Stimulated activated effector memory CD8-positive, alpha-beta T cell treated with anti-CD3 and anti-CD28 coated beads, Interleukin-12 subunit alpha, Interleukin-12 subunit beta, amount 100 ng/mL, for 72 hours (primary cell): ENCODE measurements at regions not wholly inside any gene's neighbourhood (a gene's known extent, or its start where the extent isn't known, plus 50 kb on each side); places are given as distances from the start of the nearest gene placed in this dataset.

Source experiments
- ATAC-seq: fragments of 150-1000 bp; cut with Tn5 transposase; 2 replicates; pipeline ENCODE4 v1.10.0; 2021
- DNase-seq, 2 donors: peaks; one replicate each; pipeline ENCODE4 v3.0.0; 2021 to 2022; ENCODE audit warnings: low spot score in 2 of 2
- H3K27ac Mint-ChIP-seq: one replicate; pipeline ENCODE4 v1.8.0; 2022; ENCODE audit warnings: mild to moderate bottlenecking, mixed read lengths
- H3K36me3 Mint-ChIP-seq: one replicate; pipeline ENCODE4 v1.8.0; 2022; ENCODE audit warnings: mild to moderate bottlenecking, mixed read lengths
- H3K4me1 Mint-ChIP-seq: one replicate; pipeline ENCODE4 v1.8.0; 2022; ENCODE audit warnings: mixed read lengths
- H3K4me3 Mint-ChIP-seq: one replicate; pipeline ENCODE4 v1.8.0; 2022; ENCODE audit warnings: mild to moderate bottlenecking, mixed read lengths
- H3K9me3 Mint-ChIP-seq: one replicate; pipeline ENCODE4 v1.8.0; 2022; ENCODE audit warnings: mixed read lengths

- Mint-ChIP-seq H3K4me3 (no peak overlapping the region), H3K4me1 (no peaks in the 10 kb centered on the region), H3K36me3 (no peaks in the 10 kb centered on the region), H3K27ac (no peak overlapping the region), H3K9me3 (no peaks in the 10 kb centered on the region)
- DNase-seq: no peak
- ATAC-seq: no peak
Observed at GRCh38 chr10:31620226-31621151, 301.5 kb downstream of the ZEB1 start.

DNA sequence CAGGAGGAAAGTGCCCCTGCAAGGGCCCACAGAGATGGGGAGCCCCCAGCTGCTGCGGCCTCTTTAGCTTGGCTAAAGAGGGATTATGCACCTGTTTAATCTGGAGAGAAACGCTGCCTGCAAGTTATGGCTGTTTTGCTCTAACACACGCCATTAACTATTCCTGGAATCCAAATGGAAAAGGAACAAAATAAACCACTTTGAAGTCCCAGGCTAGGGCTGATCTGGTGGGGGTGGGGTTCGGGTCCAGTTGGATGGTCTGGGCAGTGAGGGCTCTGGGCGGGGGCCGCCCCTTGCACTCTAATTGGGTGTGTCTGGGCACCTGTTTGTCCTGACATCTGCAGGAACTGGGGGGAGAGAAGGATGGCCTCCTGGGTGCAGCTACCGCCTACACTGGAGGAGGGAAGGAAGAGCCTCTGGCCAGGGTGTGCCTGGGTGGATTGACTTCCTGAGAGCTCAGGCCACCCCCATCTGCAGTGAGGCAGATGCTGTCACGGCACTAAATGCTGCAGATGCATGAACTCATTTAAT is 300.6 kb downstream of the ZEB1 start:
- no peaks in the 10 kb centered on the region for H3K36me3 Mint-ChIP-seq
- H3K9me3 Mint-ChIP-seq: no peaks in the 10 kb centered on the region
- no peak overlapping the region for H3K27ac Mint-ChIP-seq
- ATAC-seq (no peak), DNase-seq (no peak)
- no peaks in the 10 kb centered on the region for H3K4me1 Mint-ChIP-seq
- H3K4me3 Mint-ChIP-seq: no peak overlapping the region

- Mint-ChIP-seq H3K27ac (no peak overlapping the region), H3K4me1 (no peaks in the 10 kb centered on the region), H3K9me3 (no peaks in the 10 kb centered on the region), H3K36me3 (no peaks in the 10 kb centered on the region), H3K4me3 (no peak overlapping the region)
- DNase-seq (no peak), ATAC-seq (no peak)
Observed at GRCh38 chr10:31618541-31619291, 299.7 kb downstream of the ZEB1 start.

GRCh38 chr10:31617757-31618156 is 298.7 kb downstream of the ZEB1 start:
- H3K36me3 Mint-ChIP-seq: no peaks in the 10 kb centered on the region
- no peaks in the 10 kb centered on the region for H3K4me1 Mint-ChIP-seq
- H3K4me3 Mint-ChIP-seq: no peak overlapping the region
- DNase-seq (no peak), ATAC-seq (peak; percentile 6)
- no peak overlapping the region for H3K27ac Mint-ChIP-seq
- no peaks in the 10 kb centered on the region for H3K9me3 Mint-ChIP-seq

- Mint-ChIP-seq H3K36me3 (no peaks in the 10 kb centered on the region), H3K9me3 (no peaks in the 10 kb centered on the region), H3K4me3 (no peak overlapping the region), H3K4me1 (no peaks in the 10 kb centered on the region), H3K27ac (no peak overlapping the region)
- DNase-seq: no peak
- no peak for ATAC-seq
Observed at GRCh38 chr10:31617133-31617532, 298.1 kb downstream of the ZEB1 start.

- no peaks in the 10 kb centered on the region for H3K36me3 Mint-ChIP-seq
- no peak for DNase-seq
- no peak overlapping the region for H3K27ac Mint-ChIP-seq
- H3K4me3 Mint-ChIP-seq: no peak overlapping the region
- H3K4me1 Mint-ChIP-seq: no peaks in the 10 kb centered on the region
- ATAC-seq: no peak
- H3K9me3 Mint-ChIP-seq: no peaks in the 10 kb centered on the region
Observed at GRCh38 chr10:31615129-31615528, 296.1 kb downstream of the ZEB1 start.

DNA sequence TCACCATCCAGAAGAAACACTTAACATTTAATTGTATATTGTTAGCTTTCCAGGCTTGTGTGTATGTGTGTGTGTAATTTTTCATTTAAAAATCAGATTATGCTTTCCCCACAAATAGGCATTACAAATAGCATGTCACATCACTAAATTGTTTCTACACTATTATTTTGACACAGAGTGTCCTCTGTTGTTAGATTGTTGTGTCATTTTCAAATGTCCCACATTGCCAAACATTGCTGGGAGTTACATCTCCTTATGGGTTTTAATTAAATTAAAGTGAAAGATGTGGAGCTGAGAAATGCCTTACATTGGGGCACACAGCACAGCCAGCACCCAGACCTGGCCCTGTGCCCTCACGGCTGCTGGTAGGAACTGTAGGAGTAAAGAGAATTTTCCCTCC is 295.6 kb downstream of the ZEB1 start:
- H3K9me3 Mint-ChIP-seq: no peaks in the 10 kb centered on the region
- no peak for ATAC-seq
- H3K4me1 Mint-ChIP-seq: no peaks in the 10 kb centered on the region

DNA sequence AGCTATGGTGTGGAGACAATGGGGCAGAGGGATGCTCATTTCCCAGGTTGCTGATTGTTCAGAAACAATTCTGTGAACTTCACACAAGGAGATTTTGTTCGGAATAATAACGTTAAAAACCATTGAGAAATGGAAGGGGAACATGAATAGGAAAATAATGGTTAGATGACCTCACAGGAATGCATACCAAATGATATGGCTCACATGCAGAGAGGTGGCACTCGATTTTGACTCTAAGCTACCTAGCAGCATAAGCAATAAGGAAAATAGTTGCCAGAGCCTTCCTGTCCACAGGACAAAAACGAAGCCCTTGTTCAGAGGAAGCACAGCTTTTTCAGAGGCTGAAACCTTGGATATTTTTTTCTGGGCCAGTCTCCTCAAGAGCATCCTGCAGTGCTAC is 293.1 kb downstream of the ZEB1 start:
- ATAC-seq: no peak
- DNase-seq: no peak
- Mint-ChIP-seq H3K4me1 (no peaks in the 10 kb centered on the region), H3K4me3 (no peak overlapping the region), H3K36me3 (no peaks in the 10 kb centered on the region), H3K27ac (no peak overlapping the region), H3K9me3 (no peaks in the 10 kb centered on the region)

More for the DNA sequence above, 295.6 kb downstream of the ZEB1 start:
- Mint-ChIP-seq H3K27ac (no peak overlapping the region), H3K36me3 (no peaks in the 10 kb centered on the region), H3K4me3 (no peak overlapping the region)
- no peak for DNase-seq

DNA sequence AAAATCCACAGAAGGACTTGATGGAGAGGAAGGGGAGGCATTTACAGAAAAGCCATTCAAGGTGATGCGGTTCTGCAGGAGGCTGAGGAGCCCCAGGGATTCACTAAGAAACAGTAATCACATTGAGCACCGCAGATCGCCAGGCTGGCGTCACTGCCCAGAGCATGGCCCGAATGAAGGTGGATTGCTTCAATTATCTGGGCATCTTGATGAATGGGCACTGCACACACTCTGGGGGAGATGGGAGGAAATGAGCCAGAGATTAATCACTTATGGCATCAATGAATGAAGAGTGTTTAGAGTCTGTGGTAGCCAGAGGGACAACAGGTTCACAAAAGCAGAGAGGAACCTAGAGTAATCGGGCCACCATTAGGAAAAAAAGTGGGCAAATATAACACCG is 292.1 kb downstream of the ZEB1 start:
- H3K4me3 Mint-ChIP-seq: no peak overlapping the region
- H3K4me1 Mint-ChIP-seq: no peaks in the 10 kb centered on the region
- ATAC-seq (no peak), DNase-seq (peak in 1 of 2 donors; percentile 32)
- no peaks in the 10 kb centered on the region for H3K36me3 Mint-ChIP-seq
- H3K9me3 Mint-ChIP-seq: no peaks in the 10 kb centered on the region
- H3K27ac Mint-ChIP-seq: no peak overlapping the region

GRCh38 chr10:31607481-31607880 is 288.5 kb downstream of the ZEB1 start:
- Mint-ChIP-seq H3K4me1 (peaks cover 11% of the 10 kb centered on the region), H3K9me3 (no peaks in the 10 kb centered on the region), H3K4me3 (no peak overlapping the region), H3K27ac (no peak overlapping the region), H3K36me3 (peaks cover 4% of the 10 kb centered on the region)
- no peak for ATAC-seq
- DNase-seq: no peak

DNA sequence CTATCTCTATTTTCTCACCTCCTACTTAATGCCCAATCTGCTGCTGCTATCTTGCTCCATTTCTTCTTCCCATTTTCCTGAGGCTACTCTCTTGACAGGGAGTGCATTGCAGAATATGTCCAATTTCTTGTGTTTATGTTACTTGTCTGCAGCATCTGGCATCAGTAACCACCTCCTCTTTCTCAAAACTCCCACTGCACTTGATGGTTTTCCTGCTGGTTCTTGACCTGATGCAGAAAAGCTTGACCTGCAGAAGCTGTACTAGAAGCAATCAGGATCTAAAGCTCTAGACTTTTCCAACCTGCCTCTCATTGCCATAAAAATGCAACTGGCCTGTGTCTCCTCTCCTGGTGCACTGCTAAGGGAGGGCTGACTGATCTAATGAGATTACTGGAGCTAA is 287.8 kb downstream of the ZEB1 start:
- ATAC-seq: no peak
- DNase-seq: peak in 1 of 2 donors; percentile 33
- Mint-ChIP-seq H3K9me3 (no peaks in the 10 kb centered on the region), H3K27ac (no peak overlapping the region), H3K36me3 (peaks cover 4% of the 10 kb centered on the region), H3K4me3 (no peak overlapping the region), H3K4me1 (peaks cover 11% of the 10 kb centered on the region)

DNA sequence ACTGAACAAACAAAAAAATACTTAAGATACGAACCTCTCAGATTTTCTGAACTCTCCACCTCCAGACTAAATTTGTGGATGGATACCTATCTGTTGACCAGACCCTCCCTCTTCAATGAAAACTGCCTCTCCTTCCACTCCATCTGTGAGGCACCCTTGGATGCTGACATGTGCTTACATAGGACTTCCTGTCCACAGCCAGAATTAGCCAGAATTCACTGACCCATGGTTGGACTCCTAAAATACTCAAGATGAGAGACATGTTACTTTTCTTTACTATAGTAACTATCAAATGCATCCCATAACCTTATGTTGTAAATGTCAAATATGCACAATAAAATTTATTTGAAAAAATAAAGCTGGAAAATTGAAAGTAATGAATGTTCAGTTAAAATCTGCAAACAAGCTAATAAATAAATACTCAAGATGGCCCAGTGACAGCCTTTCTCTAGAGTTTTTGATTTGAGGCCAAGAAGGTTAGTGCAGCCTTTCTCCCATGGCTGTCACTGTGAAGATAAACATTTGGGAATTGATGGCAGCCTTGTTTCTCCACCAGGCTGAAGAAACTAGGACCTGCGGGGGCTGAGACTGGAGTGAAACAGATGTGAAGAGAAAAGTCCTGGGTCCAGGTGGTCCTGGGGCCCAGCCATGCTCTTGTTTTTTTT is 287.0 kb downstream of the ZEB1 start:
- Mint-ChIP-seq H3K36me3 (peaks cover 4% of the 10 kb centered on the region), H3K27ac (no peak overlapping the region), H3K9me3 (no peaks in the 10 kb centered on the region), H3K4me3 (no peak overlapping the region), H3K4me1 (peaks cover 11% of the 10 kb centered on the region)
- DNase-seq (no peak), ATAC-seq (no peak)

DNA sequence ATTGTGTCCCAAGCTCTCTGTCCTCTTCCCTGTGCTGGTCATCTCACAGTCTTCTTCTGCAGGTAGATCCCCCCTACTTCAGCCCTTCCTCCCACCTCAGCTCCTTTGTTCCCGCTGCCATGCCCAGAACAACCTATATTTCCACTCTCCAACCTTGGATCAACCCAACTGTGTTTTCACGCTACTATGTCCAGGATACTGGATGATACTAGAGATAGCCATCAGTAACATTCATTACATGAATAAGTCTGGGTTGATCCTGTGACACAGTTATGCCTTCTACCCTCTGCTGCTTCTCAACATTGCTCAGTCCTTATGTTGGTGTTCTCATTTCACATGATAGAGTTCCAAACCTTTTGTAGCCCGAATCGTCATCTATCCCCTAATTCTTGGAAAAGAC is 286.4 kb downstream of the ZEB1 start:
- H3K4me1 Mint-ChIP-seq: peaks cover 17% of the 10 kb centered on the region
- peaks cover 4% of the 10 kb centered on the region for H3K36me3 Mint-ChIP-seq
- no peak for DNase-seq
- ATAC-seq: no peak
- no peaks in the 10 kb centered on the region for H3K9me3 Mint-ChIP-seq
- no peak overlapping the region for H3K27ac Mint-ChIP-seq
- H3K4me3 Mint-ChIP-seq: no peak overlapping the region

DNA sequence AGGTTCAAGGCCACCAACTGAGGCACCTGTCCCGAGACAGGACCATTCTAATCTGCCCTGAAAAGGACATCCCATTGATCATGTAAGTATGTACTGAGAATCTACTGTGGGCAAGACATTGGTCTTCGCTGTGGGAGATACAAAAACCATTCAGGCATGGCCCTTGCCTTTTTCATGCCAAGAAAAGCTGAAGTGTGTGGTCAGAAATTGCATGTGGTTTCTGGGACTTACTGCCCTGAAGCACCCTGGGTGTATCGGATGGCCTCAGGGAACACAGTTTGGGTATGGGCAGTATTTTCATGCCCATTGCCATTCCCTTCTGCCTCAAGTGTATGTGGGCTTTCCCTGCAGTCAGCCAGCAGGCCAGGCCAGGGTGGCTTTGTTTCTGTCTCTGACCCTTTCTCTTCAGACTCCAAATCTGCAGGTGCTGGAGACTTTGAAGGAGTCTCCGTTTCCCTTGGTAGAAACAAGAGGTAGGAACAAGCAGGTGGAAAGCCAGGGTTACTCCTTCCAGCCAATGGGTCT is 285.7 kb downstream of the ZEB1 start:
- peaks cover 4% of the 10 kb centered on the region for H3K36me3 Mint-ChIP-seq
- H3K4me1 Mint-ChIP-seq: peaks cover 23% of the 10 kb centered on the region
- peak overlapping the region; percentile 76 for H3K4me3 Mint-ChIP-seq
- H3K27ac Mint-ChIP-seq: no peak overlapping the region
- no peak for DNase-seq
- ATAC-seq: no peak
- no peaks in the 10 kb centered on the region for H3K9me3 Mint-ChIP-seq

GRCh38 chr10:31604096-31604495 is 285.1 kb downstream of the ZEB1 start:
- no peaks in the 10 kb centered on the region for H3K9me3 Mint-ChIP-seq
- H3K36me3 Mint-ChIP-seq: peaks cover 4% of the 10 kb centered on the region
- H3K27ac Mint-ChIP-seq: no peak overlapping the region
- DNase-seq: no peak
- H3K4me1 Mint-ChIP-seq: peaks cover 23% of the 10 kb centered on the region
- peak overlapping the region; percentile 76 for H3K4me3 Mint-ChIP-seq
- no peak for ATAC-seq
